ENCODE measurements at regions not wholly inside any gene's neighbourhood (a gene's known extent, or its start where the extent isn't known, plus 50 kb on each side); places are given as distances from the start of the nearest gene placed in this dataset.

- H3K4me3 ChIP-seq, result no peak overlapping the region
- intact Hi-C loops (cut with DNase I), result no loop called here
- no peak for TF ChIP-seq CTCF (IDR thresholded peaks at IDR 0.05)
- no peaks in the 10 kb centered on the region for H3K27me3 ChIP-seq
- no peaks in the 10 kb centered on the region for H3K9me3 ChIP-seq
- no peak for DNase-seq
- H3K4me1 ChIP-seq, result no peaks in the 10 kb centered on the region
- no peak overlapping the region for H3K9ac ChIP-seq (ENCODE audit: low read depth in 2 of 2, low read length in 2 of 2)
- H3K36me3 ChIP-seq, result no peaks in the 10 kb centered on the region
- peak overlapping the region; percentile 78 for H3K27ac ChIP-seq
Observed at GRCh38 chr6:47404435-47404834, 73.2 kb upstream of the CD2AP start.

- no peak for TF ChIP-seq CTCF (IDR thresholded peaks at IDR 0.05)
- intact Hi-C loops (cut with DNase I), result no loop called here
- peak overlapping the region in 1 of 2 donors; percentile 47 for H3K9ac ChIP-seq (ENCODE audit: low read depth in 2 of 2, low read length in 2 of 2)
Observed at GRCh38 chr6:47405273-47405672, 72.3 kb upstream of the CD2AP start.

GRCh38 chr6:47407300-47408281 lies 70.0 kb upstream of the CD2AP start:
- Histone ChIP-seq H3K27ac (peak overlapping the region; percentile 78), H3K4me3 (no peak overlapping the region), H3K9ac (ENCODE audit: low read depth in 2 of 2, low read length in 2 of 2) (no peak overlapping the region), H3K4me1 (no peaks in the 10 kb centered on the region), H3K36me3 (no peaks in the 10 kb centered on the region), H3K9me3 (no peaks in the 10 kb centered on the region), H3K27me3 (no peaks in the 10 kb centered on the region)
- no peak for TF ChIP-seq CTCF (IDR thresholded peaks at IDR 0.05)
- DNase-seq, result no peak
- intact Hi-C loops (cut with DNase I), result no loop called here

More at GRCh38 chr6:47405273-47405672, 72.3 kb upstream of the CD2AP start:
- H3K4me1 ChIP-seq, result no peaks in the 10 kb centered on the region
- peak; percentile 93 for DNase-seq
- no peaks in the 10 kb centered on the region for H3K9me3 ChIP-seq
- H3K4me3 ChIP-seq, result no peak overlapping the region
- H3K27me3 ChIP-seq, result no peaks in the 10 kb centered on the region
- peak overlapping the region; percentile 78 for H3K27ac ChIP-seq
- no peaks in the 10 kb centered on the region for H3K36me3 ChIP-seq

- Histone ChIP-seq H3K27me3 (no peaks in the 10 kb centered on the region), H3K9ac (ENCODE audit: low read depth in 2 of 2, low read length in 2 of 2) (peak overlapping the region in 1 of 2 donors; percentile 69), H3K4me1 (no peaks in the 10 kb centered on the region), H3K27ac (peak overlapping the region; percentile 69), H3K9me3 (no peaks in the 10 kb centered on the region), H3K36me3 (no peaks in the 10 kb centered on the region), H3K4me3 (peak overlapping the region; percentile 24)
- intact Hi-C loops (cut with DNase I), result loop anchor here (2.0 to 10.0 kb wide), 4 partner anchors 191 to 367 kb away; no protein-coding TSS in a partner anchor
- TF ChIP-seq CTCF (IDR thresholded peaks at IDR 0.05), result peak; percentile 88
- peak; percentile 63 for DNase-seq
Observed at GRCh38 chr6:47413752-47414422, 63.7 kb upstream of the CD2AP start.

- Histone ChIP-seq H3K9me3 (no peaks in the 10 kb centered on the region), H3K27me3 (no peaks in the 10 kb centered on the region), H3K4me3 (peak overlapping the region; percentile 24), H3K4me1 (no peaks in the 10 kb centered on the region), H3K36me3 (no peaks in the 10 kb centered on the region), H3K9ac (ENCODE audit: low read depth in 2 of 2, low read length in 2 of 2) (peak overlapping the region in 1 of 2 donors; percentile 69), H3K27ac (peak overlapping the region; percentile 69)
- intact Hi-C loops (cut with DNase I), result loop anchor here (10.0 kb wide), 3 partner anchors 190 to 320 kb away; no protein-coding TSS in a partner anchor
- TF ChIP-seq CTCF (IDR thresholded peaks at IDR 0.05), result no peak
- DNase-seq, result no peak
Observed at GRCh38 chr6:47414423-47415167, 63.0 kb upstream of the CD2AP start.
